Breast epithelium (tissue), 4 donors: ENCODE measurements at regions not wholly inside any gene's neighbourhood (a gene's known extent, or its start where the extent isn't known, plus 50 kb on each side); places are given as distances from the start of the nearest gene placed in this dataset.

ENCODE experiments used
- DNase-seq, 2 donors: peaks; one replicate each; pipeline ENCODE4 v3.0.0-alpha.2; 2019; ENCODE audit warnings: low spot score in 2 of 2
- H3K27ac ChIP-seq, 2 donors: fragments of 200-600 bp; sonication (generic) in 1 of 2; one replicate each; pipeline ENCODE4 v1.5.1; 2016 to 2019; ENCODE audit warnings: mild to moderate bottlenecking in 1 of 2
- H3K27me3 ChIP-seq, 2 donors: fragments of 200-600 bp; sonication (generic) in 1 of 2; one replicate each; pipeline versions ENCODE4 v1.5.1 to v1.6.0; 2017 to 2019; ENCODE audit warnings: control low read depth in 1 of 2, mild to moderate bottlenecking in 1 of 2
- H3K36me3 ChIP-seq: fragments of 200-600 bp; one replicate; pipeline ENCODE4 v1.5.1; 2019
- H3K4me1 ChIP-seq, 2 donors: fragments of 200-600 bp; sonication (generic); one replicate each; pipeline ENCODE4 v1.5.1; 2016 to 2019; ENCODE audit warnings: control low read depth in 1 of 2
- H3K4me3 ChIP-seq, 3 donors: fragments of 200-600 bp; sonication (generic); 1 replicate in 2 of 3; 2 replicates in 1 of 3; pipeline ENCODE4 v1.5.1; 2016 to 2019; ENCODE audit warnings: mild to moderate bottlenecking in 3 of 3, moderate library complexity in 2 of 3
- H3K9me3 ChIP-seq, 2 donors: fragments of 200-600 bp; sonication (generic) in 1 of 2; one replicate each; pipeline ENCODE4 v1.5.1; 2016 to 2019; ENCODE audit warnings: control low read depth in 1 of 2
- CTCF ChIP-seq, 3 donors: fragments of 450-650 bp; IDR thresholded peaks; one replicate each; pipeline ENCODE4 v1.5.1; 2016 to 2017; ENCODE audit warnings: antibody characterized with exemption in 3 of 3, mild to moderate bottlenecking in 3 of 3, moderate library complexity in 3 of 3
- POLR2A ChIP-seq: fragments of 450-650 bp; IDR thresholded peaks from one replicate; pipeline ENCODE4 v1.6.1; 2016; ENCODE audit warnings: antibody characterized with exemption, mild to moderate bottlenecking, moderate library complexity
- POLR2AphosphoS5 ChIP-seq, 3 donors: sonication (generic); formaldehyde crosslinking; IDR thresholded peaks; one replicate each; pipeline ENCODE4 v1.6.1; 2017; ENCODE audit warnings: antibody characterized with exemption in 3 of 3
- intact Hi-C: fragments of 100-400 bp; cut with DNase I; formaldehyde crosslinking; loops from one replicate; pipeline ENCODE4 v1.15.1; 2023; ENCODE audit warnings: low total_unique reads

GRCh38 chr11:104325093-104325492, 161.1 kb upstream of the PDGFD start:
- H3K36me3 ChIP-seq: no peaks in the 10 kb centered on the region
- H3K4me3 ChIP-seq: no peak overlapping the region
- DNase-seq: no peak
- no peaks in the 10 kb centered on the region for H3K9me3 ChIP-seq
- H3K4me1 ChIP-seq: no peaks in the 10 kb centered on the region
- no peak for TF ChIP-seq POLR2AphosphoS5 (IDR thresholded peaks at IDR 0.05)
- no peak for TF ChIP-seq POLR2A
- no peak for TF ChIP-seq CTCF (IDR thresholded peaks at IDR 0.05)
- no peaks in the 10 kb centered on the region for H3K27me3 ChIP-seq
- H3K27ac ChIP-seq: no peak overlapping the region
- intact Hi-C loops: no loop called here

GRCh38 chr11:104324276-104324675, 160.3 kb upstream of the PDGFD start:
- intact Hi-C loops: no loop called here
- Histone ChIP-seq H3K27ac (no peak overlapping the region), H3K36me3 (no peaks in the 10 kb centered on the region), H3K9me3 (no peaks in the 10 kb centered on the region), H3K4me3 (no peak overlapping the region), H3K4me1 (no peaks in the 10 kb centered on the region), H3K27me3 (no peaks in the 10 kb centered on the region)
- TF ChIP-seq POLR2AphosphoS5 (IDR thresholded peaks at IDR 0.05): no peak
- no peak for DNase-seq

- H3K27me3 ChIP-seq: no peaks in the 10 kb centered on the region
- H3K36me3 ChIP-seq: no peaks in the 10 kb centered on the region
- TF ChIP-seq POLR2AphosphoS5 (IDR thresholded peaks at IDR 0.05) (no peak), CTCF (IDR thresholded peaks at IDR 0.05) (no peak), POLR2A (no peak)
- no peaks in the 10 kb centered on the region for H3K4me1 ChIP-seq
- DNase-seq: no peak
- no peak overlapping the region for H3K4me3 ChIP-seq
- no peaks in the 10 kb centered on the region for H3K9me3 ChIP-seq
- intact Hi-C loops: no loop called here
- no peak overlapping the region for H3K27ac ChIP-seq
Observed at GRCh38 chr11:104323841-104324240, 159.9 kb upstream of the PDGFD start.

GRCh38 chr11:104322696-104323095, 158.7 kb upstream of the PDGFD start:
- intact Hi-C loops: no loop called here
- no peaks in the 10 kb centered on the region for H3K36me3 ChIP-seq
- H3K9me3 ChIP-seq: no peaks in the 10 kb centered on the region
- no peak for TF ChIP-seq CTCF (IDR thresholded peaks at IDR 0.05)
- no peak for TF ChIP-seq POLR2A
- TF ChIP-seq POLR2AphosphoS5 (IDR thresholded peaks at IDR 0.05): no peak
- H3K27ac ChIP-seq: no peak overlapping the region
- no peak overlapping the region for H3K4me3 ChIP-seq
- no peaks in the 10 kb centered on the region for H3K27me3 ChIP-seq
- H3K4me1 ChIP-seq: no peaks in the 10 kb centered on the region
- DNase-seq: no peak

DNA sequence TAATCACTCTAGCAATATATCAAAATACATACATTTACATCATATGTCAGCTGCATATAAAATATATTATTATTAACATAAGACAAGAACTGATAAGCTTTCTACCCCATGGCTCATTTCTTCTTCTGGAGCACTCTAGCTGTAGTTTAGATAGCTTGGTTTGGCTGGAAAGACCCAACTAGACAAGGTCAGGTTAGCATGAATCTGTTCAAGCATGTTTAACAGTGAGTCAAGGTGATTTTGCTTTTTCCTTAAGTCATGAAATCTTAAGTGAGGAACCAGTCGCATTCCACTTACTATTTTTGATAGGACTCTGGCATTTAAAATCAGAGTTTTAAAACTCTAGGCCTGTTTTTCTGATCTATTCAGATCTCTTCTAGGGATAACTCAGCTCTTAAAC, 157.0 kb upstream of the PDGFD start:
- no peak for TF ChIP-seq CTCF (IDR thresholded peaks at IDR 0.05)
- no peak for TF ChIP-seq POLR2AphosphoS5 (IDR thresholded peaks at IDR 0.05)
- no peak for TF ChIP-seq POLR2A
- Histone ChIP-seq H3K9me3 (no peaks in the 10 kb centered on the region), H3K4me3 (no peak overlapping the region), H3K27ac (no peak overlapping the region), H3K27me3 (no peaks in the 10 kb centered on the region), H3K36me3 (no peaks in the 10 kb centered on the region), H3K4me1 (no peaks in the 10 kb centered on the region)
- intact Hi-C loops: no loop called here
- DNase-seq: no peak

- Histone ChIP-seq H3K9me3 (no peaks in the 10 kb centered on the region), H3K27me3 (no peaks in the 10 kb centered on the region), H3K36me3 (no peaks in the 10 kb centered on the region), H3K4me1 (no peaks in the 10 kb centered on the region), H3K27ac (no peak overlapping the region), H3K4me3 (no peak overlapping the region)
- TF ChIP-seq CTCF (IDR thresholded peaks at IDR 0.05) (no peak), POLR2AphosphoS5 (IDR thresholded peaks at IDR 0.05) (no peak), POLR2A (no peak)
- DNase-seq: no peak
- intact Hi-C loops: no loop called here
Observed at GRCh38 chr11:104320097-104320496, 156.2 kb upstream of the PDGFD start.
